Activated CD4-positive, alpha-beta T cell treated with anti-CD3 and anti-CD28 coated beads for 4 hours (primary cell): ENCODE measurements at regions not wholly inside any gene's neighbourhood (a gene's known extent, or its start where the extent isn't known, plus 50 kb on each side); places are given as distances from the start of the nearest gene placed in this dataset.
"Not testable (repeated sequence)": the region's sequence is repeated elsewhere in the genome, so short reads cannot be mapped to it uniquely, and the experiment has no call there.

Experiments used
- DNase-seq, 2 donors: peaks; one replicate each; pipeline ENCODE4 v3.0.0-alpha.2; 2020

- no peak for DNase-seq
These were observed 349.2 kb downstream of the HGF start for GRCh38 chr7:81420526-81421226.

GRCh38 chr7:81419731-81420130 is 350.1 kb downstream of the HGF start:
- DNase-seq = no peak

GRCh38 chr7:81416659-81417058 is 353.2 kb downstream of the HGF start:
- no peak for DNase-seq

- DNase-seq = no peak
These were observed 354.7 kb downstream of the HGF start for GRCh38 chr7:81415181-81415580.

GRCh38 chr7:81414411-81414810 is 355.4 kb downstream of the HGF start:
- DNase-seq = no peak

GRCh38 chr7:81410471-81411117 is 359.3 kb downstream of the HGF start:
- DNase-seq = no peak

GRCh38 chr7:81408728-81409127 is 361.1 kb downstream of the HGF start:
- no peak for DNase-seq

GRCh38 chr7:81407094-81407493 is 362.8 kb downstream of the HGF start:
- no peak for DNase-seq

GRCh38 chr7:81404669-81405068 is 365.2 kb downstream of the HGF start:
- no peak for DNase-seq

GRCh38 chr7:81402227-81402626 is 367.6 kb downstream of the HGF start:
- DNase-seq = no peak

GRCh38 chr7:81399471-81399870 is 370.4 kb downstream of the HGF start:
- no peak for DNase-seq

- DNase-seq = no peak
These were observed 375.8 kb downstream of the HGF start for GRCh38 chr7:81394029-81394428.

- no peak for DNase-seq
These were observed 376.8 kb downstream of the HGF start for GRCh38 chr7:81393018-81393417.

- DNase-seq = no peak
These were observed 384.5 kb downstream of the HGF start for GRCh38 chr7:81385370-81385769.

GRCh38 chr7:81383846-81384245 is 386.0 kb downstream of the HGF start:
- DNase-seq = no peak

- DNase-seq = not testable (repeated sequence)
These were observed 395.2 kb downstream of the HGF start for GRCh38 chr7:81374641-81375040.

- no peak for DNase-seq
These were observed 399.0 kb downstream of the HGF start for GRCh38 chr7:81370822-81371221.

GRCh38 chr7:81367326-81367931 is 402.4 kb downstream of the HGF start:
- no peak for DNase-seq

- DNase-seq = no peak
These were observed 403.3 kb downstream of the HGF start for GRCh38 chr7:81366546-81366945.

- DNase-seq = no peak
These were observed 408.0 kb downstream of the HGF start for GRCh38 chr7:81361769-81362312.

GRCh38 chr7:81355911-81356310 is 413.9 kb downstream of the HGF start:
- DNase-seq = no peak

- DNase-seq = no peak
These were observed 420.8 kb downstream of the HGF start for GRCh38 chr7:81349044-81349443.

GRCh38 chr7:81339946-81340345 is 421.1 kb upstream of the SEMA3C start:
- DNase-seq = no peak

GRCh38 chr7:81333536-81333935 is 414.7 kb upstream of the SEMA3C start:
- DNase-seq = no peak
